ENCODE measurements at regions not wholly inside any gene's neighbourhood (a gene's known extent, or its start where the extent isn't known, plus 50 kb on each side); places are given as distances from the start of the nearest gene placed in this dataset.

- WGBS (ENCODE audit: missing lambda C conversion rate), result 48% methylated on average over 2 of the region's 2 CpGs
- Histone ChIP-seq H3K27ac (no peak overlapping the region), H3K9me3 (no peaks in the 10 kb centered on the region), H3K4me3 (no peak overlapping the region), H3K4me1 (no peaks in the 10 kb centered on the region), H3K4me2 (no peak overlapping the region)
- CTCF ChIA-PET, result no interaction called here
- no peak for DNase-seq (ENCODE audit: low read depth in 1 of 2, low spot score in 1 of 2)
- ATAC-seq, result no peak
- POLR2A ChIA-PET, result no interaction called here
- no peak for FAIRE-seq
- TF ChIP-seq RNF2 (IDR thresholded peaks at IDR 0.05; ENCODE audit: borderline replicate concordance, low read depth), result no peak
- TF ChIP-seq REST (IDR thresholded peaks at IDR 0.05), result no peak
- no peak for TF ChIP-seq PBX3 (IDR thresholded peaks at IDR 0.05)
- no peak for TF ChIP-seq CEBPB (IDR thresholded peaks at IDR 0.05)
Measured at GRCh38 chr5:84628918-84629317, 244.2 kb upstream of the EDIL3 start.

GRCh38 chr5:84623019-84623418, 238.3 kb upstream of the EDIL3 start:
- Histone ChIP-seq H3K4me1 (no peaks in the 10 kb centered on the region), H3K4me3 (no peak overlapping the region), H3K27ac (no peak overlapping the region), H3K9me3 (no peaks in the 10 kb centered on the region), H3K4me2 (no peak overlapping the region)
- ChIA-PET POLR2A (no interaction called here), CTCF (no interaction called here)
- no peak for TF ChIP-seq ESRRA (IDR thresholded peaks at IDR 0.05; ENCODE audit: borderline replicate concordance, low read length)
- no peak for TF ChIP-seq MYC (IDR thresholded peaks at IDR 0.05; ENCODE audit: borderline replicate concordance, low read length)
- no peak for TF ChIP-seq NPAS2 (CRISPR knock-in tag; IDR thresholded peaks at IDR 0.05; ENCODE audit: borderline replicate concordance)
- ATAC-seq (no peak), FAIRE-seq (no peak), DNase-seq (ENCODE audit: low read depth in 1 of 2, low spot score in 1 of 2) (no peak)
- 65% methylated on average over 2 of the region's 2 CpGs for WGBS (ENCODE audit: missing lambda C conversion rate)

GRCh38 chr5:84622461-84622860, 237.8 kb upstream of the EDIL3 start:
- Histone ChIP-seq H3K4me1 (no peaks in the 10 kb centered on the region), H3K27ac (no peak overlapping the region), H3K4me3 (no peak overlapping the region), H3K9me3 (no peaks in the 10 kb centered on the region), H3K4me2 (no peak overlapping the region)
- ATAC-seq, result no peak
- no peak for FAIRE-seq
- ChIA-PET CTCF (no interaction called here), POLR2A (no interaction called here)
- 65% methylated on average over 3 of the region's 3 CpGs for WGBS (ENCODE audit: missing lambda C conversion rate)
- no peak for DNase-seq (ENCODE audit: low read depth in 1 of 2, low spot score in 1 of 2)
- TF ChIP-seq ZC3H11A (IDR thresholded peaks at IDR 0.05), result no peak
- no peak for TF ChIP-seq HOXB13 (CRISPR knock-in tag; IDR thresholded peaks at IDR 0.05; ENCODE audit: low read depth)
- TF ChIP-seq EHF (CRISPR knock-in tag; IDR thresholded peaks at IDR 0.05), result no peak
- no peak for TF ChIP-seq ESRRA (IDR thresholded peaks at IDR 0.05; ENCODE audit: borderline replicate concordance, low read length)
- TF ChIP-seq RNF2 (IDR thresholded peaks at IDR 0.05; ENCODE audit: borderline replicate concordance, low read depth), result no peak

GRCh38 chr5:84618262-84618661, 233.6 kb upstream of the EDIL3 start:
- Histone ChIP-seq H3K9me3 (no peaks in the 10 kb centered on the region), H3K4me1 (no peaks in the 10 kb centered on the region), H3K4me3 (no peak overlapping the region), H3K27ac (no peak overlapping the region), H3K4me2 (no peak overlapping the region)
- TF ChIP-seq GATA3 (IDR thresholded peaks at IDR 0.05; ENCODE audit: borderline replicate concordance) (no peak), BCL3 (IDR thresholded peaks at IDR 0.05) (no peak), NPAS2 (CRISPR knock-in tag; IDR thresholded peaks at IDR 0.05; ENCODE audit: borderline replicate concordance) (no peak), RAD21 (conservative IDR thresholded peaks at IDR 0.05 in 1 of 2, IDR thresholded peaks at IDR 0.05 in 1 of 2) (no peak), TFCP2L1 (CRISPR knock-in tag; IDR thresholded peaks at IDR 0.05) (no peak), JUN (IDR thresholded peaks at IDR 0.05) (no peak), JUNB (IDR thresholded peaks at IDR 0.05) (no peak), FOXS1 (CRISPR knock-in tag; IDR thresholded peaks at IDR 0.05) (no peak), POLR2A (IDR thresholded peaks at IDR 0.05; ENCODE audit: low read length) (no peak), SMC3 (IDR thresholded peaks at IDR 0.05) (no peak), RNF2 (IDR thresholded peaks at IDR 0.05; ENCODE audit: borderline replicate concordance, low read depth) (no peak), ZC3H11A (IDR thresholded peaks at IDR 0.05) (no peak), ATOH8 (CRISPR knock-in tag; IDR thresholded peaks at IDR 0.05; ENCODE audit: low read depth) (no peak), HMGXB4 (CRISPR knock-in tag; IDR thresholded peaks at IDR 0.05; ENCODE audit: borderline replicate concordance) (no peak)
- ATAC-seq (no peak), DNase-seq (ENCODE audit: low read depth in 1 of 2, low spot score in 1 of 2) (no peak), FAIRE-seq (no peak)
- WGBS (ENCODE audit: missing lambda C conversion rate), result 0% methylated on average over 1 of the region's 1 CpG
- CTCF ChIA-PET, result no interaction called here
- POLR2A ChIA-PET, result no interaction called here
